ENCODE measurements at regions not wholly inside any gene's neighbourhood (a gene's known extent, or its start where the extent isn't known, plus 50 kb on each side); places are given as distances from the start of the nearest gene placed in this dataset.

DNA sequence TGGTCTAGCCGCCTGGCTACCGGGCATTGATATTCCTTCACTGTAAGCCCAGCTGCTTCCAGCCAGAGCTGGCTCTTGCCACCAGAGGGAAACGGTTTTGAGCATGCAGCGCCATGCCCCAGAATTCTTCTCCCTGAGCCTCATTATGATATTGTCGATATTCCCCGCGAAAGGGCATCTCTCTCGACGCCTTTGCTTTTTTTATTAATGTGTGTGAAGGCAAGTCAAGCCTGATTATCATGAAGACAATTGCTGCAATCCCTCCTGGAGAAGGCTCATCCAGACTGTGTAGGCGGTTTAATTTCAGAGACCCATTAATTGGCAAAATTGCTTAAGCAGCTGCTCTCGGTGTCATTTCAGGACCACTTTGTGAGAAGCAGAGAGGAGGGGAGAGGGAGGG, 321.2 kb upstream of the TLE3 start:
- TF ChIP-seq CTCF (IDR thresholded peaks at IDR 0.05; ENCODE audit: unreplicated experiment), result no peak
- Mint-ChIP-seq H3K4me1 (ENCODE audit: low read depth) (no peaks in the 10 kb centered on the region), H3K27me3 (peaks cover 69% of the 10 kb centered on the region), H3K4me3 (ENCODE audit: low read depth) (no peak overlapping the region), H3K9me3 (ENCODE audit: low read depth) (no peaks in the 10 kb centered on the region), H3K27ac (no peak overlapping the region), H3K36me3 (ENCODE audit: insufficient read depth) (no peaks in the 10 kb centered on the region)
- DNase-seq (ENCODE audit: low spot score, unreplicated experiment), result no peak

DNA sequence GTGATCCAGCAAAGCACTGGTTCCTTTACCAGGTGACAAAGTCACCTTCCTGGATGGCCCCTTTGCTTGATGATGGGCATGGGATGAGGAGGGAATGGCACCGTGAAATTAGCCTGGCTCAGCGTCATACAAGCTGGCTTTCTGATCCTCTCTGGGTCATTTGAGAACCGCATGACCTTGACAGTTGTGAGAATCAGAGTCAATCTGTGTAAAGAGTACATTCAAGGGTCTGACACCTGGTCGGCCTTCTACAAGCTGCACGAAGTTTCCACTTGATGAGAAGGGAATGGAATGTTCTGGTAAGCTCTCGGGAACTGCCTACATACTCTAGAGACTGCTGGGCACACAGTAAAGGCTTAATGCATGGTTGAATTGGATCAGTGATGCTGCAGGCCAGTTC, 319.8 kb upstream of the TLE3 start:
- H3K4me3 Mint-ChIP-seq (ENCODE audit: low read depth), result no peak overlapping the region
- DNase-seq (ENCODE audit: low spot score, unreplicated experiment), result no peak
- H3K27ac Mint-ChIP-seq, result no peak overlapping the region
- H3K27me3 Mint-ChIP-seq, result peaks cover 66% of the 10 kb centered on the region
- no peaks in the 10 kb centered on the region for H3K36me3 Mint-ChIP-seq (ENCODE audit: insufficient read depth)
- no peaks in the 10 kb centered on the region for H3K9me3 Mint-ChIP-seq (ENCODE audit: low read depth)
- H3K4me1 Mint-ChIP-seq (ENCODE audit: low read depth), result no peaks in the 10 kb centered on the region
- no peak for TF ChIP-seq CTCF (IDR thresholded peaks at IDR 0.05; ENCODE audit: unreplicated experiment)

- TF ChIP-seq CTCF (IDR thresholded peaks at IDR 0.05; ENCODE audit: unreplicated experiment), result no peak
- Mint-ChIP-seq H3K27ac (no peak overlapping the region), H3K27me3 (peaks cover 59% of the 10 kb centered on the region), H3K36me3 (ENCODE audit: insufficient read depth) (no peaks in the 10 kb centered on the region), H3K4me1 (ENCODE audit: low read depth) (no peaks in the 10 kb centered on the region), H3K9me3 (ENCODE audit: low read depth) (no peaks in the 10 kb centered on the region), H3K4me3 (ENCODE audit: low read depth) (no peak overlapping the region)
- DNase-seq (ENCODE audit: low spot score, unreplicated experiment), result no peak
These were observed 319.1 kb upstream of the TLE3 start for GRCh38 chr15:70416829-70417228.

GRCh38 chr15:70415398-70415797, 317.7 kb upstream of the TLE3 start:
- peaks cover 48% of the 10 kb centered on the region for H3K27me3 Mint-ChIP-seq
- no peak overlapping the region for H3K4me3 Mint-ChIP-seq (ENCODE audit: low read depth)
- no peak for TF ChIP-seq CTCF (IDR thresholded peaks at IDR 0.05; ENCODE audit: unreplicated experiment)
- no peak overlapping the region for H3K27ac Mint-ChIP-seq
- H3K4me1 Mint-ChIP-seq (ENCODE audit: low read depth), result peaks cover 7% of the 10 kb centered on the region
- no peaks in the 10 kb centered on the region for H3K9me3 Mint-ChIP-seq (ENCODE audit: low read depth)
- no peaks in the 10 kb centered on the region for H3K36me3 Mint-ChIP-seq (ENCODE audit: insufficient read depth)
- no peak for DNase-seq (ENCODE audit: low spot score, unreplicated experiment)

DNA sequence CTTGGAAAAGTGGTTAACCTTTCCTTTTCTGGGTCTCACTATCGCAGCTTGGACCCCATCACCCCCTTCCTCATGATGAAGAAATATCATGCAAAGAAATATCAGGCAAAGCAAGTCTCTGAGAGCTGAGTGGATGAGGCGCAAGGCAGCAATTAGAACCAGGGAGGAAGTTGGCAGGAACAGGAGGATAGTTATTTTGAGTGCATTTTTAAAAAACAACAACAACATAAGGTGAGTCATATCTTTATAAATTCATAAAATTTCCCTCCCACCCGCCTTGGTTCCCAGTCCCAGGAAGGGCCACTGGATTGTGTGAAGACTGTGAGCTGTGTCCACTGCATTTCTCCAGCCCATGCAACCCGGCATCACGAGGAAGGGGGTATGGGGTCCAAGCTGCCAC, 316.9 kb upstream of the TLE3 start:
- H3K4me3 Mint-ChIP-seq (ENCODE audit: low read depth), result no peak overlapping the region
- no peak overlapping the region for H3K27ac Mint-ChIP-seq
- peaks cover 7% of the 10 kb centered on the region for H3K4me1 Mint-ChIP-seq (ENCODE audit: low read depth)
- H3K9me3 Mint-ChIP-seq (ENCODE audit: low read depth), result no peaks in the 10 kb centered on the region
- H3K27me3 Mint-ChIP-seq, result peaks cover 50% of the 10 kb centered on the region
- no peaks in the 10 kb centered on the region for H3K36me3 Mint-ChIP-seq (ENCODE audit: insufficient read depth)
- DNase-seq (ENCODE audit: low spot score, unreplicated experiment), result no peak
- no peak for TF ChIP-seq CTCF (IDR thresholded peaks at IDR 0.05; ENCODE audit: unreplicated experiment)

All from progenitor cell of endocrine pancreas (in vitro differentiated cells).